SIG-M5 (cell line): ENCODE measurements at regions not wholly inside any gene's neighbourhood (a gene's known extent, or its start where the extent isn't known, plus 50 kb on each side); places are given as distances from the start of the nearest gene placed in this dataset.

ENCODE experiments used
- DNase-seq: peaks from one replicate; lab custom pipeline; 2025; lab: John Stamatoyannopoulos, UW

DNA sequence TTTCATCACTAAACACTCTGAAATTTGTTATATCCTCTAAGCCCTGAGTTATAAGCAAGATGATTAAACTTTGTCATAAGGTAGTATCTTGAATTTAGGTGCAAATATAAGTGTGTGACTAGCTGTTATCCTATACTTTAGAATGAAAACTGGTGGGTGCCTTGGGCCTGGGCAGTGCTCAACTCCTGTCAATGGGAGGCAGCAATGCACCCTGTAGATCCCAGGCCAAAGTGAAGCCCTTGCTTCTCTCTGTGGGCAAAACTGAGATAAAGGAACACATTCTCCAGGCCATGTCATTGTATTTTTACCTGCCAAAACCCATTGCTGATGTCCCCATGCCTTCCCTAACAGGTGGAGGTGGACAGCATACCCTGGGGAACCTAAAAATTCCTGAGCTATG lies 525.2 kb downstream of the TNS1 start:
- no peak for DNase-seq

DNA sequence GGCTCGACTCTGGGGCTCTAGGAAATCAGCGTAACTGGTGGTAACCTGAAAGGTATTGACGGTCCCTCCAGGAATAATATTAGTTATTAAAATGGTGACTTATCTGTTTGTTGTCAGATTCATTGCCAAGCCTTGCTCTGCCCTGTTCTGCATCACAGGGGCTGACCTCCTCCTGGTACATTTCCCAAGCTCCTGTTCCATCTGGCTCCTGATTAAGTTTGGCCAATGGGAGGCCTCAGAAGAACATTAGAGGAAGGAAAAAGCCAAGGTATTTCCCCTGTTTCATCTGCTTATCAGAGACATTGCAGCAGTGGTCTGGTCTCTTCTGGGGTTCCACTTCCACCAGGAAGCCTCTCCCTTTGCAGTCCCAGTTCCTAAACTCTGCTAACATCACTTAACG lies 527.0 kb downstream of the TNS1 start:
- DNase-seq: no peak

DNA sequence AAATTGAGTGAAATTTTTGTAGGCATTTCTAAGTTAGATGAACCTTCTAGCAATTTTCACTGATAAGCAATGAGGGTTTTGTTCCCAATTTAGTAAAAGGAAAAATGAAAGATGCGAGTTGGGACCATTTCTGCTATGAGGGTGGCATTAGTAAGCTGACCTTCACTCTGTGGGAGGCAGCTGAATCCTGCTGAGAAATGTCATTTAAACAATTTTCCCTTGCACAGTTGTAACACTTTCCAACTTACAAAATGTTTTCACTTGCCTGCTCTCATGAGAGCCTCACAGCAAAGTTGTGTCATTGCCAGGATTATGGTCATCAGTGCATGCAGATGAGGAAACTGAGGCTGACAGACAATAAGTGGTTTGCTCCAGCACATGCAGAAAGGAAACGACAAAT lies 527.7 kb downstream of the TNS1 start:
- DNase-seq: no peak

DNA sequence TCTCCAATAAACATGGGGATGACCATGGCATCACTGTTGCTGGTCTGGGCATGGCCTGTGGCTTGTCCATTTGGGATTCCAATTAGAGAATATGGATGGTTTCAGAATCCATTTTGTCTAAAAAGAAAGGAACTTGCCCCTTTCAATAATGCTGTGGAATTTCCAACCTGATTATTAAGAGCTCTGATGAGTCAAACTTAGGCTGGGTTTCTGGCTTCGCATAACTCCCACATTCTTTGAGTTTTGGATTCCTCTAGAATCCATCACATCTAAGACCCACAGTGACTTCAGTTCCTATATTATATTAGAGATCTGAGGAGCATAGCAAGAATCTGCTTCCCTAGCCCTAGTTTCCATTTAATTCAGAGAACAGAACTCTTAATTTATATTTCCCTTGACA lies 531.5 kb downstream of the TNS1 start:
- no peak for DNase-seq

DNA sequence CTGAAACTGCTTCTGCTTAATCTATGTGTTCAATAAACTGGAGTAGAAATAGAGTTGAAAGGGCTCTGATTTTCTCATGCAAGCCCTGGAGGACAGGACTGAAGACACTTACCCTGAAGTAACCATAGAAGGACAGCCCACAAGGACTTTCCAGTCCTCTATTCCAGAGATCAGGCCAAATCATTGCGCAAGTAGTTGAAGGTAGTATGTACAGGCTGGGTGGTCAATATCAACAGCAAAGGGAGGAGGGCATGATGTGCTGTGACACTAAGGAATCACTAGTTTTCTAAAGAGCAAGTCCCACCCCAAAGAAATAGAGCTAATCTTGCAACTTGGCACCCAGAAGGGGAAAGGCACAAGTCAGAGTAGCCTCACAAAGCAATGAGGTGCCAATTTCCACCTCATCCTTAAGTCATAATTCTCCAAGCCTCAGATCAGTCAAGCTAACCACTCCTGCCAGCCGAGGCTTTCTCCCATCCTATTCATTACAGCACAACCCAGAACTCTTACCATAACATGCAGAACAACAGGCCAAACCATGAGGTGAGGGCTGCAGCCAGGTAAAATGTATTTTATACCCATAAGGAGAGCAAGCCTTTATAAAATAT lies 533.5 kb downstream of the TNS1 start:
- no peak for DNase-seq

DNA sequence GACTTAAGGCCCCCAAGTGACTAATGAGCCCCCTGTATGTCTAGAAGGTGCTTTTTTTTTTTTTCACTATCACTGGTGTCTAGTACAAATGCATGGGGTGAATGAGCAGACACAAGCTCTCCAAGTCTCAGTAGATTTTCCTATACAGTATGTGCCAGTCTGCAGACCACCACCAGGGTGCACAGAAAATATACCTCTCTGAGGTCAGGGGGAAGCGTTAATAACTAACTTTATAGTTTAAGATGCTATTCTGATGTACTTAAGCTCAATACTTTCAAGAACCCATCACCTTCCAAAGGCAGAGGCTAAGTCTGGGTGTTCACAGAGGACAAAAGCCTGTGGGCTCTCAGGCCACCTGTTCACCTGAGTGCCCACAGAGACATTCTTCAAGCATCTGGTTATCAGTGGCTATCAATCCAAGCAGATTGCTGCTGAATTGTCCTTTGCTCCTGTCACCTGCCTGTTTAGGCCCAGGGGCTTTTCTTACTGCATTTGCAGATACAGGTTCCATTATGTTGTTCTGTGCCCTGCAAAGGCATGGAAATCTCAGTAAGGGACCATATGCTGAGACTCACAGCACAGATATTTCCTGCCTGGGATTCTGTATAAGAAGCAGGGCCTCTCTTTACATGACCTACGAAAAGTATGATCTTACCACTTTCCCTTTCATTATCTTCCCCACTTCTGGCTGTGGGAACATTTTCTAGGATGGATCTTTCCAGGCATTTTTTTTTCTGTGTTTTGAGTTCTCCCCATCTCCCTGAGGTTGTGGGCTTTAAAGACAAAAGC lies 534.6 kb downstream of the TNS1 start:
- DNase-seq: no peak

DNA sequence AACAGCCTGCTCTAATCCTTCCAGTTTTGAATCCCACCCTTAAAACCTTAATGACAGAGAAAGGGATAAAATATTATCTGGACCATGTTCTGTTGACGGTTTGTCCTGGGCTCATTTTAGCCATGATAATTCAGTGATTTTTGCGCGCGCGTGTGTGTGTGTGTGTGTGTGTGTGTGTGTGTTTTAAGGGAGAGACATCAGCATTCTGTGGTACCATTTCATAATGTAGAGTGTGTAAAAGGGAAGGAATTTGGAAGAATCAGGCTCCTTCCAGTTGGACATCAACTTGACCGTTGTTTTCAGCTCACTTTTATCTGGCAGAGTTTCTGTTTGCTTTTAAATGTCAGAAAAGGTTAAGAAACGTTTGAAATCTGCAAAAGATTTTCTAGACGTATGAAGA lies 535.5 kb downstream of the TNS1 start:
- DNase-seq: no peak

DNA sequence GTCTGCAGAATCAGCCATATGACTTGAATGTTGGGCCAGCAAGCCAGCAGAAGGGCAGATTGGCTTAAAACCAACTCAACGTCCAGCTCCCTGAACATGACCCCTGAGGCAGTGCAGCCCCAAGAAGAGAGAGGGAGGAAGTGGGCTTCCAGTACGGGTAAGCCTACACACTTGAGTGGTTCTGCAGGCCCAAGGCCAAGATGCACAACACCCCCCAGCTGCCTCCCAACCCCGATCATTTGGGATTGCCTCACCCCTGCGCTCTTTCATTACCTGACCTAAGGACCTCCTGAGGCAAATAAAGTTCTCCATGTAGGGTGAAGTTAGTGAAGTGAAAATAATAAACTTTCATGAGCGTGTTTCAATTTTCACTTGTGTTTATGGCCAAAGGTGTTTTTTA lies 536.0 kb downstream of the TNS1 start:
- no peak for DNase-seq

DNA sequence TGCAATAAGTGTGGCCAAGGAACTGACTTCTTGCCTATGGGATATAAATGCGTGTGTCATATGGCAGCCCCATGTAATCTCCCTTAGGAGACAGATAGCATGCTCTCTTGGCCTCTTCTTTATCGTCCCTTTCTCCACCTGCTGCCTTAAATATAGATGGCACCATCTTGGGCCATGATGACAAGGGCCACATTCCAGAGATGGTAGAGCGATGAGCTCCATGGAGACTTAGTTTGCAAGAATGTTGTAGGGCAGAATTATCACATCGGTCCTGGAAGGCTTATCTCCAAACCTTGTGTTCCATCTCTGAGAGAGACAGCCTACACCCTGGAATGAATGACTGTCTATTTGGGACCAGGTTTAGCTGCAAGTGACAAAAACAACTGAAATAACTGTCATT lies 536.7 kb downstream of the TNS1 start:
- DNase-seq: no peak

DNA sequence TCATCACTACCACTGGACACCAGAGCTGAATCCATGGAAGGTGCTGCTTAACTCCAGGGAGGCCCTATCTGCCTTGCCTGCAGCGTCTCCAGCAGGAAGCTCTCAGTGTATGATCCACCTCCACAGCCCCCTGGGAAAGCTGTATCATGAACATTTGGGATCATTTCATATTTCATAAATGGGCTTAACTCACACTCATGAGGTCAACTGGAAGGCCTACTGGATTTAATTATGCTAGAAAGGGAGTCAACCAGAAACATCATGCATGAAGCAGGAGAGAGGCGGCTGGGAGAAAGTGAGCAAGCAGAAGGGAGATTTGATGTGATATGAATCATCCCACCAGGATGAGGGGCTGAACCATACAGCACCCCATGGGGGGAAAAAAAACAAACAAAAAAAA lies 537.7 kb downstream of the TNS1 start:
- no peak for DNase-seq

DNA sequence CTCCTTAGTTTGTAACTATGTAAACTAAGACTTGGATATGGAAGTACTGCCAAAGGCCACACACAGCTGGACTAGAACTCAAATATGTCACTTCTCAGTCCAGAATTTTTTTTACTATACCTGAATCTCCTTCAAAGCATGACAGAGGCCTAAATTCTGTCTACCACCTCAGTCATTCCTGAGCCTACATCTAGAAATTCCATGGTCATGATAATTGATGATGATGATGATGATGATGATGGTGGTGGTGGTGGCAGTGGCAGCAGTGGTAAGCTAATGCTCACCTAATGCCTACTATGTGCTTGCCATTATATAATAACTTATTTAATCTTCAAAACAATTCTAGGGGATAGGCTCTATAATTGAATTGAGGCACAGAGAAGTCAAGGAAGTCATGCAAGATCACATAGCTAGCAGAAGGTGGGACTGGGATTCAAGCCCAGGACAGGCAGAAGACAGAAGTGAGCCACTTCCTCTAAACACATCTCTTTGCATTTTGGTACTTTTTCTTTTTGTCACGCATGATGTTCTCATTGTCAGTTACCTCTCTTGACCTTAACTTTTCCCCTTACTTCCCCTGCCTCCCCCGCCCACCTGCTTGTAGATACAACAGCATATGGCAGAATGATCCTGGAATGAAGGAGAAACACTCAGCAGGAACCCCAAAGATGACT lies 539.3 kb downstream of the TNS1 start:
- no peak for DNase-seq

DNA sequence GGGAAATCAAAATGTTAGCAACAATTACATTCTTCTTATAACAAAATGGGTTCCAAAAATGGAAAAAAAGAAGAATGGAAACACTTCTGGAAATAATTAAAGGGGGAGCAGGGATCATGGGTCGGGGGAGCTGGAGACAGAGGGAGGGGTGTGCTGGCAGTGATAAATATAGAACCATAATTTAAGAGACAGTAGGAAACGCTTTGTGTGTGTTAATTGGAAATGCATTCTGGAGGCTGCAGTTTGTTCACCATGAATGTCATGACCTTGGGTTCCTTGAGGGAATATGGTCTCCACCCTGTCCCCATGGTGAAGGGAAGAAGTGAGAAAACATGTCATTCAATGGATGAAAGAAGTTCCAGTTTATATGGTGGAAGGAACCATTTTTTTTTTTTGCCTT lies 540.7 kb downstream of the TNS1 start:
- no peak for DNase-seq

DNA sequence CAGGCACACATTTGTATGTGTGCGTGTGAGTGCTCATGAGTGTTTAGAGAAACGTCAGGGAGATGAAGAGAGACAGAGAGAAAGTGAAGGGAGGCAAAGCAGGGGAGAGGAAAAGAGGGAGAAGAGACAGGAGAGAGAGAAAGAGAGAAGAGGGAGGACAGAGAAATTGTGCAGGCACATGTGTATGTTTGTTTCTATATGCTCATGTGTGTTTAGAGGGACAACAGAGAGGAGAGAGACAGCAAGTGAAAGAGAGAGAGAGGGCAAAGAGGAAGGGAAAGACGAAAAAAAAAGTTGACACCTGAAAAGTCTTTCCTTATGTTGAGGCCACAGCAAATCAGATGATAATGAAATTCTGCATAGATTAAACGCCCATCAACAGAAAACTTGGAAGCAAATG lies 541.1 kb downstream of the TNS1 start:
- DNase-seq: no peak

DNA sequence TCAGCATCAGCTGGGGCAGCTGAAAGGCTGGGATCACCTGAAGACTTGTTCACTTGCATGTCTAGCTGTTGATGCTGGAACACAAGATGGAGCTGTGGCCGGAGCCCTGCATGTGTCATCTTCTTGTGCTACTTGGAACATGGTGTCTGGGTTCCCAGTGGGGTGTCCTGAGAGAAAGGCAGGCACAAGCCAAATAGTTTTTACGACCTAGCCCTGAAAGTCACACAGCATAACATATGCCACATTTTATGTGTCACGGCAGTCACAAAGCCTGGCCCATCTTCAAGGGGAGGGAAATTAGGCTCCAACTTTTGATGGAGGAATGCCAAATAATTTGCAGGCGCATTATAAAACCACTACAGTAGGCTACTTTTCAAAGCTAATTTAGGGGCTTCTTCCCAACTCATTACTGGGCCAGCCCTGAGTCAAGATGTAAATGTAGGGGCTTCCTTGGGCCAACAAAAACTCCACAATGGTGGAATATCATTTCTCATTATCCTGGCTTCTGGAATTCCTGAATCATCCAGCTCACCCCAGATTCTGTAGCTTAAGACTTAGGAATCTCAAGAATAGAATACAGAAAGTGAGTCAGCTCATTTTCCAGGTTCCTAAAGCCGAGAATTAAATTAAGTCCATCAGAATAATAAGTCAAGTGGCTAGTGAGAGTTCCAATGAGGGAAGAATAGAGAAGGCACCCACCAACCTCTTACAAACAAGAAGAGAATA lies 543.0 kb downstream of the TNS1 start:
- no peak for DNase-seq

DNA sequence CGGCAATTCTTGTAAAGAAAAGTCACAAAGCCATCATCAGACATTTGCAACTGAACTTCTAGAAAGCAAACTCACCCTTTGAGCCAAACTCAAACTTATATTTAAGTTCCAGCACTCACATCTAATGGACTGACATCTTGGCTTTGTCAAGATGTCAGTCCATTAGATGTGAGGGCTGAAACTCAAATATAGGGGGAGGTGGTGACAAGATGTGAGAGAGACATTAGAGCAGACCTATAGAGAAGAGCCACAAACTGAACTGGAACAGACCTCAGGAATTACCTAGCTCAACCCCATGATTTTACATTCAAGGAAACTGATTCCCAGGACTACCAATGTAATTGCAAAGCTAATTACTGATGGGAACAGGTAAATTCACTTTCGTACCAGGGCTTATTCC lies 543.8 kb downstream of the TNS1 start:
- DNase-seq: no peak

DNA sequence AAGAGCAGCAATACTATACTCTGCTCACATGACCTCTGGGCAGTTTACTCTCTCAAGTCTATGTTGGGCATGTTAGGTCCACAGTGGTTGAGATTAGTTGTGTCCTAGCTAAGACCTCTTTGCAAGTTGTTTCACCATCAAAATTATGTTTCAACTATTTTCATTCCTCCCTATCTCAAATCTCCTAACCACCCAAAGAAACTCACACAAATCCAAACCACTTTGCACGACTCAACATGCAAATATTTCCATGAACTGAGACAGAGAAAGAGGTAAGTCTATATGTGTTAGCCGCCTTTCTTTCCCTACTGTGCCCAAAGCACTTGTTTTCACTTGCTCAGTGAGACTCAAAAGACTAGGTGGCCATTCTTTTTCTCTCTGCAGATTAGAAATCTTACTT lies 546.8 kb downstream of the TNS1 start:
- DNase-seq: no peak

DNA sequence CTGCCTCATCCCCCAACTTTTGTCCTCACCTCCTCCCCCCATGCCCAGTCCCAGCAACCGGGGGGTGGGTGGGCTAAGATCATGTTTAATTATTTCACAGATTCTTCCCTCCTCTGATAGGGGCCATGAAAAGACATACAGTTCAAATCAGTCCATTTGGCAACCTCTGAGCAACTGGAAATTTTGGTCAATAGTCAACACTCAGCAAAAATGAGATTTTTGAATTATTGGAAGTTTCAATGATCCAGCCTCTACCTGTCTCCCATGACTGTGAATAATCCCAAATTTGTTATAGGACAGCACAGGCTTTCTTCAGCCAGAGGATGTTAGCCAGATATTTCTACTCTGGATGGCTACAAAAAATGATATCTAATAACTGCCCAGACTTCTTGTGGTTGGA lies 549.9 kb downstream of the TNS1 start:
- no peak for DNase-seq

DNA sequence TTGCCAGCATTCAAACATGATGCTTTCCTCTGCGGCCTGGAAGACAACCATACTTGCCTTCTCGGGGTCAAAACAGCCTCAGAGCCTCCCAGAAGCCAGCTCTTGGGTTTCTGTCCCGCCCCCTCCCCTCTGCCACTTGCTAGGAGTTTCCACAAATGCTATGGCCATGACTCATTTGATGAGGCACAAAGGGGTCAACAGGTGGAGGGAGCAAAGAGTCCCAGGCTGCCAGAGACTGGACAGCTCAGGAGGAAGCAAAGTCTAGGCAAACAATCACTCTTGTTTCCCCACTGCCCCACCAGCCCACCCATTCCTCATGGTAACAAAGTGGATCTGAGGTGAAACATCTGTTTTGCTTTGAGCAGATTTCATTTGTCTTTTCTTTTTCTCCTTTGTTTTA lies 551.1 kb downstream of the TNS1 start:
- no peak for DNase-seq

DNA sequence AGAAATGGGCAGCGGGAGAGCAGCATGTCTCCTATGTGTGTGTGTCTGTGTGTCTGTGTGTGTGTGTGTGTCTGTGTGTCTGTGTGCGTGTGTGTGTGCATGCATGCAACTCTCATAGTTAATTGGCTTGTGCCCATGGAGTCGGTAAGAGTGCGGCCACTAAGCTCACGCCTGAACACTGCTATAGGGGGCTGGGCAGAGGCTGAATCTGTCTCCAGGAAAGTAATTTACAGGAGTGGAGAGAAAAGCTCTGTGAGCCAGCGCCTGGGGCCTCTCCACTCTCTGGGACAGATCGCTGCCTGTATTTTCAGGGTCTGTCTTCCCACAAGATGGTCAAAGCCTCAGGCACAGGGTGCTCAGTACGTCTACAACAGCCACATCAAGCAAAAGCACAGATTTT lies 553.4 kb downstream of the TNS1 start:
- no peak for DNase-seq

DNA sequence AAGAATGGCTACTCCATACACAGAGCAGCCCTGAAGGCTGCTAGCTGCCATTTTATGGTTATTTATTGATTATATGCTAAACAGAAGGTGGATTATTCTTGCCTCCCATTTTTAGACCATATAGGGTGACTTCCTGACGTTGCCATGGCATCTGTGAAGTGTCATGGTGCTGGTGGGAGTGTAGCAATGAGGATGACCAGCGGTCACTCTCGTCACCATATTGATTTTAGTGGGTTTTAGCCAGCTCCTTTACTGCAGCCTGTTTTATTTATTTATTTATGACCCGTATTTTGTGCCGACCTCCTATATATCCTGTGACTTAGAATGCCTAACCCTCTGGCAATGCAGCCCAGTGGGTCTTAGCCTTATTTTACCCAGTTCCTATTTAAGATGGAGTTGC lies 553.9 kb downstream of the TNS1 start:
- no peak for DNase-seq

DNA sequence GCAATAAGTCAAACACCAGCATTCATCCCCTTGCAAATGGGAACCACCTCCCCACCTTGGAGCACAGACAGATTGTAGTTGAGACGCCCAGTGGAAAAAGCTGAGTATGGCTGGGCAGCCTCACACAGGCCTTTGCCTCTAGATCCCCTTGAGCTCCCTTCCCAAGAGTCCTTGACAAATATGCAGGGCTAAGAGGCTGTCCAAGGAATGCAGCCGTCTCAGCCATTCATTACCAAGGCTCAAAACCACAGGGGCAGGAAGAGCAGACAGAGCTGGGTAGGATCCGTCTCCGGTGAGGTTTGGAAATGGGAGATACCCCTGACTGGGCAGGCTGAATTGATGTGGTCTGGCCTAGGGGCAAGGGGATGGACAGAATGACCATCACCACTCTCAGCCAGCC lies 557.1 kb downstream of the TNS1 start:
- no peak for DNase-seq

DNA sequence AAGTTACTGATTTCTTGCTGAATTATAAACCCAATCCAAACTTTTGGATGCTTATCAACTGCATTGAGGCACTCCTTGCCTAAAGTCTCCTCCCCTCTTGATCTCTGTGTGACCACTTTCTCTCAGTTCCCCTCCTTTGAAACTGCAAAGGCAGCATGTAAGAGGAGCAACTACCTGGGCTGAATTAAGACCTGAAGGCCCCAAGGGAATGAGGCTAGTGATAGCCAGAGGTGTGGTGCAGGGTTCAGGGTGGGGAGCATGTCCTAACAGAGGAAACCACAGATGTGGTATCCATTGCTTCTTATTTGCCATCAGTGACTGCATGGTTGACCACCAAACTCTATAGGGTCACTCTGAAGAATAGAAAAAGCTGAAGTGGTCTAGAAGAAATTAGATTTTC lies 557.9 kb downstream of the TNS1 start:
- no peak for DNase-seq

DNA sequence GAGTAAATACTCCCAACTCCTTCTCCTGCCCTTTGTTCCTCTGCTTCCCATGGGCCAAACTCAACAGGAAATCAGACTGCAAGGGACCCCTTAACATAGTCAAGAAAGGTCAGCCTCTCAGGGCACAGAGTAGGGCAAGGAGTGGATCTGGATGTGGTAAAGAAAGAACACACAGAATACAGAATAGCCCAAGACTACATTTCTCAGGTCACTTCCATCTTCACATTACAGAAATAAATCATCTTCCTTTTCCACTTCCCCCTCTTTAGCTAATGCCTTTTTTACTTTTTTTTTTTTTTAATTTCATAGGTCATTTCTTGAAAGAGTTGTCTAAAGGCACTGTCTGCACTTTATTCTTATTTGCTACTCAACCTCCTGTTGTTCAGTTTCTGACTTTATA lies 558.3 kb downstream of the TNS1 start:
- no peak for DNase-seq
